ENCODE measurements at regions not wholly inside any gene's neighbourhood (a gene's known extent, or its start where the extent isn't known, plus 50 kb on each side); places are given as distances from the start of the nearest gene placed in this dataset.

DNA sequence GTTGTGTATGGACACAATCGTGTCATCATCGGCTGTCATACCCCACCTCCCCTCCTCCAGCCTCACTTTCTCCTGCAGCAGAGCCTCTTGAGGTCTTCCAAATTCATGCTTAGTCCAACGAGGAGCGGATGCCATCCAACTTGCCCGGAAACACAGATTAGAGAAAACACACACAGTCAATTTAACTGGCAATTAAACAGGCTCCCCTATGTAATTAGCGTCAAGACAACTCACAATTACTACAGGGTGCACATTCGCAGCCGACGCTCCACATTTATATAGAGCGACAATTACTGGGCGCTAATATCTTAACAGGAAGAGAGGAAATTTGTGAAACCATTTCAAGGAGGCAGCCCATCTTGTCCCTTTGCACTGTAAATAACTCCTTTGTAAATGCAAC lies 86.0 kb upstream of the ZNF618 start:
- Histone ChIP-seq H3K36me3 (ENCODE audit: insufficient read depth, low read length) (no peaks in the 10 kb centered on the region), H3K9me2 (replicated peaks; ENCODE audit: low read depth, low read length) (no peaks in the 10 kb centered on the region), H3F3A (ENCODE audit: low read depth) (no peaks in the 10 kb centered on the region), H3K9ac (ENCODE audit: low read depth, low read length, poor library complexity, severe bottlenecking) (no peak overlapping the region), H4K20me1 (ENCODE audit: insufficient read depth, low read length, poor library complexity, severe bottlenecking) (no peaks in the 10 kb centered on the region), H3K4me1 (ENCODE audit: insufficient read depth, low read length, poor library complexity, severe bottlenecking) (no peaks in the 10 kb centered on the region), H3K4me2 (ENCODE audit: low read depth, low read length, poor library complexity, severe bottlenecking) (no peak overlapping the region), H3K9me3 (ENCODE audit: insufficient read depth, low read depth, low read length) (no peaks in the 10 kb centered on the region), H3K4me3 (ENCODE audit: low read length, poor library complexity, severe bottlenecking) (no peak overlapping the region), H2AFZ (ENCODE audit: low read length) (no peak overlapping the region), H3K79me2 (ENCODE audit: insufficient read depth, low read length) (no peaks in the 10 kb centered on the region), H3K27me3 (ENCODE audit: insufficient read depth, low read length, poor library complexity, severe bottlenecking) (no peaks in the 10 kb centered on the region)
- TF ChIP-seq EZH2phosphoT487 (IDR thresholded peaks at IDR 0.05; ENCODE audit: borderline replicate concordance): no peak
- TF ChIP-seq, protein P1, sequence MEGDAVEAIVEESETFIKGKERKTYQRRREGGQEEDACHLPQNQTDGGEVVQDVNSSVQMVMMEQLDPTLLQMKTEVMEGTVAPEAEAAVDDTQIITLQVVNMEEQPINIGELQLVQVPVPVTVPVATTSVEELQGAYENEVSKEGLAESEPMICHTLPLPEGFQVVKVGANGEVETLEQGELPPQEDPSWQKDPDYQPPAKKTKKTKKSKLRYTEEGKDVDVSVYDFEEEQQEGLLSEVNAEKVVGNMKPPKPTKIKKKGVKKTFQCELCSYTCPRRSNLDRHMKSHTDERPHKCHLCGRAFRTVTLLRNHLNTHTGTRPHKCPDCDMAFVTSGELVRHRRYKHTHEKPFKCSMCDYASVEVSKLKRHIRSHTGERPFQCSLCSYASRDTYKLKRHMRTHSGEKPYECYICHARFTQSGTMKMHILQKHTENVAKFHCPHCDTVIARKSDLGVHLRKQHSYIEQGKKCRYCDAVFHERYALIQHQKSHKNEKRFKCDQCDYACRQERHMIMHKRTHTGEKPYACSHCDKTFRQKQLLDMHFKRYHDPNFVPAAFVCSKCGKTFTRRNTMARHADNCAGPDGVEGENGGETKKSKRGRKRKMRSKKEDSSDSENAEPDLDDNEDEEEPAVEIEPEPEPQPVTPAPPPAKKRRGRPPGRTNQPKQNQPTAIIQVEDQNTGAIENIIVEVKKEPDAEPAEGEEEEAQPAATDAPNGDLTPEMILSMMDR (conservative IDR thresholded peaks at IDR 0.05; ENCODE audit: low read length): no peak

DNA sequence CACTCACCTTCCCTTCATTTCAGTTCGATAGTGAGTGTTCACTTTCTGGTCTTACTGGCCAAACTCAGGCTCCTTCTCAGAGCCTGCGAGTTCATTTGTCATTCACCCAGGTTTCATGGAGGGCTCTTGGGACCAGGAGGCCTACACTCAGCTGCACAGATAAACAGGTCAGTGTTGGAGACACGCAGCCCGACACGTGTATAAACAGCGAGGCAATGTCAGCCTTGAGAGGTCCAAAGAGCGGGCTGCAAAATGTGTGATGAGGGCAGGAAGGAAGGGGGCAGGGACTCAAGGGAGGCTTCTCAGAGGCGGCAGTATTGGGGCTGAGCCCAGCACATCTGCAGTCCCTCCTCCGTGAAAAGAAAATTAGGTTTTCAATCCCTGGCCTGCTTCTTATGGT lies 82.6 kb upstream of the ZNF618 start:
- Histone ChIP-seq H3K4me2 (ENCODE audit: low read depth, low read length, poor library complexity, severe bottlenecking) (no peak overlapping the region), H2AFZ (ENCODE audit: low read length) (no peak overlapping the region), H3K9ac (ENCODE audit: low read depth, low read length, poor library complexity, severe bottlenecking) (no peak overlapping the region), H3K27me3 (ENCODE audit: insufficient read depth, low read length, poor library complexity, severe bottlenecking) (no peaks in the 10 kb centered on the region), H3K9me2 (replicated peaks; ENCODE audit: low read depth, low read length) (no peaks in the 10 kb centered on the region), H3K9me3 (ENCODE audit: insufficient read depth, low read depth, low read length) (no peaks in the 10 kb centered on the region), H3K4me3 (ENCODE audit: low read length, poor library complexity, severe bottlenecking) (no peak overlapping the region), H3K36me3 (ENCODE audit: insufficient read depth, low read length) (no peaks in the 10 kb centered on the region), H3K4me1 (ENCODE audit: insufficient read depth, low read length, poor library complexity, severe bottlenecking) (no peaks in the 10 kb centered on the region), H3F3A (ENCODE audit: low read depth) (no peaks in the 10 kb centered on the region), H4K20me1 (ENCODE audit: insufficient read depth, low read length, poor library complexity, severe bottlenecking) (no peaks in the 10 kb centered on the region), H3K79me2 (ENCODE audit: insufficient read depth, low read length) (no peaks in the 10 kb centered on the region)
- TF ChIP-seq, protein P1 (conservative IDR thresholded peaks at IDR 0.05; ENCODE audit: low read length): no peak
- TF ChIP-seq EZH2phosphoT487 (IDR thresholded peaks at IDR 0.05; ENCODE audit: borderline replicate concordance): no peak

DNA sequence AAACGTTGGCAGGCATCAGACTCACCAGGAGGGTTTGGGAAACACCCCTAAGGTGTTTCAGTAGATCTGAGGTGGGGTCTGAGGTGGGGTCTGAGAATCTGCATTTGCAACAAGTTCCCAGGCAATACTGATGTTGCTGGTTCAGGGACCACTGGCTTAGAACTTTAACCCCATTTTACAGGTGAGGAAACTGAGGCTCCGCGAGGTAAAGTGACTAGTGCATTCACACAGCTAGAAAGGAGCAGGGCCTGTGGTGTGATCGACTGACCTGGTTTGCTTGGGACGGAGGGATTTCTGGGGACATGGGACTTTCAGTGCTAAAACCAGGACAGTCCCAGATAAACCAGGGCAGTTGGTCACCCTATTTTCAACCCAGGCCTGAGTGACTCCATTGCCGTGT lies 81.4 kb upstream of the ZNF618 start:
- Histone ChIP-seq H3K9ac (ENCODE audit: low read depth, low read length, poor library complexity, severe bottlenecking) (no peak overlapping the region), H3K79me2 (ENCODE audit: insufficient read depth, low read length) (no peaks in the 10 kb centered on the region), H3F3A (ENCODE audit: low read depth) (no peaks in the 10 kb centered on the region), H3K36me3 (ENCODE audit: insufficient read depth, low read length) (no peaks in the 10 kb centered on the region), H3K4me3 (ENCODE audit: low read length, poor library complexity, severe bottlenecking) (no peak overlapping the region), H3K9me3 (ENCODE audit: insufficient read depth, low read depth, low read length) (no peaks in the 10 kb centered on the region), H3K4me2 (ENCODE audit: low read depth, low read length, poor library complexity, severe bottlenecking) (no peak overlapping the region), H3K27me3 (ENCODE audit: insufficient read depth, low read length, poor library complexity, severe bottlenecking) (no peaks in the 10 kb centered on the region), H4K20me1 (ENCODE audit: insufficient read depth, low read length, poor library complexity, severe bottlenecking) (no peaks in the 10 kb centered on the region), H2AFZ (ENCODE audit: low read length) (no peak overlapping the region), H3K4me1 (ENCODE audit: insufficient read depth, low read length, poor library complexity, severe bottlenecking) (no peaks in the 10 kb centered on the region), H3K9me2 (replicated peaks; ENCODE audit: low read depth, low read length) (no peaks in the 10 kb centered on the region)
- TF ChIP-seq, protein P1 (conservative IDR thresholded peaks at IDR 0.05; ENCODE audit: low read length): no peak
- no peak for TF ChIP-seq EZH2phosphoT487 (IDR thresholded peaks at IDR 0.05; ENCODE audit: borderline replicate concordance)
